Inflammatory macrophage (primary cell): ENCODE measurements at regions not wholly inside any gene's neighbourhood (a gene's known extent, or its start where the extent isn't known, plus 50 kb on each side); places are given as distances from the start of the nearest gene placed in this dataset.
A peak's percentile ranks its signal among the peaks of the same experiment; 100 is the strongest.

Source experiments
- DNase-seq, 2 donors: peaks; one replicate each; pipeline ENCODE4 v3.0.0-alpha.2; 2020 to 2022

- DNase-seq, result no peak
These were observed 1130.9 kb upstream of the PRKX start for GRCh38 chrX:4844376-4844775.

- no peak for DNase-seq
These were observed 1127.8 kb upstream of the PRKX start for GRCh38 chrX:4841216-4841745.

GRCh38 chrX:4831574-4831973, 1118.1 kb upstream of the PRKX start:
- DNase-seq, result no peak

DNA sequence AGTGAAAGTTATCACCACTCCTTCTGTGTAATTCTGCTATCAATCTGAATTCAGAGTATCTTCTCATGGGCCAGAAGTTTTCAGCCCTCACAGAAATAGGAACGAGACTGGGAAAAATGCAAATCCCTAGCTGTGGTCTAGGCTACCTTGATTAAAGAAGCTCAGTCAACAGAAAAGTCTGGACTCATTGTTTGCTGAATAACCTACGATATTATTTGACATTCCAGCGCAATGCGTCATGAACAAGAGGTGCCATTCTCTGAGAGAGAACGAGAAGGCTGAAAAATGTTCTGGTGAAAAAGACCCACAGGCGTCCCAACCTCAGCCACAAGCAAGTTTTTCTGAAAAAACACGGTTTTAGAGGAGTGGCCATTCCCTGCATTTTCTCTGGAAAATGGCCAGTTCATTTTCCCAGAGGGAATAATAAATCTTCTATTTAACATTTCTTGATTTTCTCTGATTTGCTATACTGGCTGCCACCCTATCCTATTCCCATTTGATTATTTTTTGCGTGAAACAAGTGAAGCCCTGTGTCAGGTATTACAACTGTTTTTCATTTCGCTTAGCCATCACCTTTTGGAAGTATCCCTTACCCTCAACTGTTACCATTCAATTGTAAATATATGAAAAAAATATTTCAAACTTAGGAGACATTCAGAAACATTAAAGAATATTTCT, 1117.6 kb upstream of the PRKX start:
- no peak for DNase-seq

- DNase-seq, result no peak
These were observed 1112.1 kb upstream of the PRKX start for GRCh38 chrX:4825550-4825949.

DNA sequence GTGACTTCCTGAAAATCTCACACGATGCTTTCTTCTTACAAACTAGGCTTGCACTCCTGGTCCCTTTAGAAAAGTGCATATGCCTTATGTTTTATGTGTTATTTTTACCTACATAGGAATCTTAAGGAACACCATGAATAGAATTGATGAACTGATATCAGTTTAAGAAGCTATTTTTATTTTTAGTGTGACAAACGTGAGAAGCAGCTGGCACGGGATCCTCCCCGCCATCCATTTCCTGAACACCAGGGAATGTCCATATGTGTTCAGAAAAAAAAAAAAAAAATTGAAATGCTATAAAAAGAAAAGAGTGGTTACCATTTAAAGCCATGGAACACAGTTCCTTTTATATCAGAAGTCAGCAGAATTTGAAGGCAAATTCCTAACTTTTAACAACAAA, 1096.1 kb upstream of the PRKX start:
- no peak for DNase-seq

DNA sequence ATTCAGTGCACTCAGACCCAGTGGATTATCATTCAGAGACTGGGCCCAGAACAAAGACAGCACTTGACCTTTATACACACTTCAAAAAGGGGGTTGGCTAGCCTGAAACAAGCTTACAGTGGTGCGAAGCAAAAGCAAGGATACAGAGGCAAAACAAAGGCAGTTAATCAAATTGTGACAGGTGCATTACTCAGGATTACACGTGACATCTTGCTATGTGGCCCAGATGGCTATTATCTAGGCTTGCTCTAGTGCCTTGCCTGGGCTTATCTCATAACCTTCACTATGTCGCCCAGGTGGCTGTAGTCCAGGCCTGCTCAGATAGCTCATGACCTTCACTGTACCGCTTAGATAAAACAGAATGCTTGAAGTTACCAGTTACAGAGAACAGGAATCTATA, 1092.1 kb upstream of the PRKX start:
- no peak for DNase-seq

DNA sequence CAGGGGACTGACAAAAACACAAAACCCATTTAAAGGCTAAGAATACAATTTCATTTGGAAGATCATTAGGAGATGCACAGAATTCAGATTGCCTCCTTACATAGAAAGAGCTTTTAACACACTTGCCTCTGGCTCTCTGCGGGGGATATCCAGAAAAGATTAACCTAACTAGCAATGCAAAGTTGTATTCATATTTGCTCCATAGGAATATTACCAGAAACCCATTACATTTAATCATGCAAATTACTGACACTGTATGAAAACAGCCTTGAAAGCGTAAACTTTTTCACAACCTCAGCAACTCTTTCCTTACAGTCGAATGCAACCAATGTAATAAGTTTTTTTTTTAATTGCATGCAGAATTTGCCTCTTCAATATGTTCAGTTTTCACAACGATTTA, 1087.3 kb upstream of the PRKX start:
- DNase-seq, result no peak

- DNase-seq, result peak in 1 of 2 donors; percentile 0
These were observed 1074.5 kb upstream of the PRKX start for GRCh38 chrX:4787971-4788370.

- DNase-seq, result no peak
These were observed 1051.4 kb upstream of the PRKX start for GRCh38 chrX:4764888-4765287.

DNA sequence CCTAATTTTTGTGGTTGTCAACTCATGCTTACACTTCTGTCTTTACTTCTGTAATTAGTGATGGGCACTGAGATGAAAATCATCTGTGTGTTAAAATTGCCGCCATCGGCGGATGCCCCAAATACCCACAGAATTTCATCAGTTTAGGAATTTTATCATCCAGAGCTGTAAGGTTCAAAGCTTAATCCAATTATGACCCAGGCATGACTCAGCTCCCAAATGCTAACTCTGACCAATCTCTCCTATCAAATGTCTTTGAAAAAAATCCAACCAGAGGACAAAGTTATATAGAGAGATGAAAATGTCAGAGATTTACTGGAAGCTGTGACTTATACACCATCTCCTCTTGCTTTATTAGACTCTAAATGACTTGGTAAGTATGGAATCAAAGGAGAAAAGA, 1048.7 kb upstream of the PRKX start:
- no peak for DNase-seq

- no peak for DNase-seq
These were observed 1041.6 kb upstream of the PRKX start for GRCh38 chrX:4754878-4755604.

GRCh38 chrX:4741024-4741423, 1027.6 kb upstream of the PRKX start:
- DNase-seq, result no peak

- no peak for DNase-seq
These were observed 1021.9 kb upstream of the PRKX start for GRCh38 chrX:4735299-4735698.

GRCh38 chrX:4710618-4711433, 997.4 kb upstream of the PRKX start:
- peak in 1 of 2 donors; percentile 19 for DNase-seq

GRCh38 chrX:4708970-4709760, 995.7 kb upstream of the PRKX start:
- DNase-seq, result no peak

DNA sequence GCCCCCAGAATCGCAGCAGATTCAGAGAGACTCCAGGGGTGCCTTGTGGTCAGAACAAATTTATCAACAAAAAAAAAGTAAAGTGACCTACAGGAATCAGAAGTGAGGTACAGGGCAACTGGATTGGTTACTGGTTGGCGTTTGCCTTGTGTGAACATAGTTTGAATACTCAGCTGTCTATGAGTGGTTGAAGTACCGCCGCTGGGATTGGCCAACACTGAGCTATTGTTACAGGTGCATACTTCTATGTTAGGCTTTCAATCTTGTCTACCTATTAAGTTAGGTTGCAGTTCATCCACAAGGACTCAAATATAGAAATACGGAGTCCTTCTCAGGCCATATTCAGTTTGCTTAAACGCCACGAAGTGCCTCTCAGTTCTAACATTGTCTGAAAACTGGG, 993.5 kb upstream of the PRKX start:
- no peak for DNase-seq

DNA sequence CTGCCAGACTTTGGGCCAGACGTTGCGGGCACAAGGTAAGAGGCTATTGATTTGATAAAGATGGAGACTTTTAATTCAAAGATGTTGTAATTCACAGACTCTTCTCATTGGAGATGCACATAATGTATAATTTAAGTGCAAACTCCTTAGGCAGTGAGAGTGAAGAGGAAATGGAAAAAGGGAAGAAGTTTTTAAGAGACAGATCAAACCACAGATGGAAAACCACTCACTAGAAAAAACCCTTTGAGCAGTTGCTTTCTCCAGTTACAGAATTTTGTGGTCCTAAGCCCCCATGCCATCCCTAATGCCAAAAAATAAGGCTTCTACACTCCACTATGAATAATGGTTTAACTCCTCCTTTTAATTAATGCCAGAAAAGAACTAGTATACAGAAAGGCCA, 977.1 kb upstream of the PRKX start:
- no peak for DNase-seq

- no peak for DNase-seq
These were observed 969.2 kb upstream of the PRKX start for GRCh38 chrX:4682636-4683035.

DNA sequence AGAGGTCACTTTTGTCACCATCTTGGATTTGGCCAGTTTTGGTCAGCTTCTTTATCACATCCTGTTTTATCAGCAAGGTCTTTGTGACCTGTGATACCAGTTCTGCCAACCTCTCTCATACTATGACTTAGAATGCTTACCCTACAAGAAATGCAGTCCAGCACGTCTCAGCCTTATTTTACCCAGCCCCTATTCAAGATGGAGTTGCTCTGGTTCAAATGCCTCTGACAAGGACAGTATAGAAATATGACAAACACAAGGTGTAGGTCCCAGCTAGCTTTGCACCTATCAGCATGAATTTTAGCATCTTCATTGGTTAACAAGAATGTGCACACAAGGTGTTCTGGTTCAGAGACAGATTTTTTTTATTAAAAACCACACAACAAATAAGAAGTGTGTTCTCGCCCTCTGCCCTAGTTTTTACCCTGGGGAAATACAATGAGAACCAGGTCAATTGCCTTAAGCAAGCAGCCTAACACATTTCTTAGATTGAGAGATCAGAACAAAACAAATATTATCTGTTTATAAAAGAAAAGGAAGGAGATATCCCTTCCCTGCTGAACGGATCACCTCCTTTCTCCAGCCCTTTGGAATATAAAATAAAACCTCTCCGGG, 962.3 kb upstream of the PRKX start:
- DNase-seq, result no peak

DNA sequence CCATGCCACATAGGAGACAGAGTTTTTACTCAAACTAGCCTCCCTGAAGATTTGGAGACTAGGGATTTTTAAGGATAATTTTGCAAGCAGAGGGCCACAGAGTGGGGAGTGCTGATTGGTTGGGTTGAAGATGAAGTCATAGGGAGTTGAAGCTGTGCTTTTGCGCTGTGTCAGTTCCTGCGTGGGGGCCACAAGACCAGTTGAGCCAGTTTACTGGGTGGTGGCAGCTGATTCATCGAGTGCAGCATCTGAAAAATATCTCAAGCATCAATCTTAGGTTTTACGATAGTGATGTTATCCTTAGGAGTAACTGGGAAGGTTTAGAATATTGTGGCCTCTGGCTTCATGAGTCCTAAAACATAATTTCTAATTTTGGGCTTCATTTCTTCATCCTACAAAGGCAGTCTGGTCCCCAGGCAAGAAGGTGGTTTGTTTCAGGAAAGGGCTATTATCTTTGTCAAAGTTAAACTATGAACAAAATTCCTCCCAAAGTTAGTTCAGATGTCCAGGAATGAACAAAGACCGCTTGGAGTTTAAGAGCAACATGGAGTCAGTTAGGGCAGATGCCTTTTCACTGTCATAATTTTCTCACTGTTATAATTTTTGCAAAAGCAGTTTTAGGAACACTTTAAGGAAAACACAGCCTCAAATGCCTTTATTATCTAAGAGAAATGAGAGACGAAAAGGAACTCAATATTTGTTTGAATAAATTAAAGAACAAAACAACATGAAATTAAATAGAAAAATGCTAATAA, 960.8 kb upstream of the PRKX start:
- no peak for DNase-seq
